A673 (cell line): ENCODE measurements at regions not wholly inside any gene's neighbourhood (a gene's known extent, or its start where the extent isn't known, plus 50 kb on each side); places are given as distances from the start of the nearest gene placed in this dataset.

Experiments
- CTCF ChIP-seq: fragments of 300-800, 200-600 bp; sonication (generic); conservative IDR thresholded peaks from 2 replicates; pipeline ENCODE4 v1.5.1; 2017; ENCODE audit warnings: low read depth, mild to moderate bottlenecking, antibody characterized with exemption, low read length, moderate library complexity, mixed read lengths
- EZH2 ChIP-seq: fragments of 200-600 bp; sonication (generic); IDR thresholded peaks from 2 replicates; pipeline ENCODE4 v1.6.1; 2017; ENCODE audit warnings: borderline replicate concordance, low read depth, mild to moderate bottlenecking, mixed read lengths, antibody characterized with exemption, low read length; ENCODE audit not compliant: poor library complexity, severe bottlenecking

- TF ChIP-seq CTCF, result no peak
- no peak for TF ChIP-seq EZH2
Observed at GRCh38 chr14:71362920-71363584, 455.8 kb downstream of the PCNX1 start.
